Colonic mucosa (tissue), 4 donors: ENCODE measurements at regions not wholly inside any gene's neighbourhood (a gene's known extent, or its start where the extent isn't known, plus 50 kb on each side); places are given as distances from the start of the nearest gene placed in this dataset.

Source experiments
- DNase-seq: peaks from one replicate; pipeline ENCODE4 v3.0.0-alpha.2; 2020
- H3K27ac ChIP-seq: fragments of 200-600 bp; one replicate; pipeline ENCODE4 v1.8.0; 2021
- H3K27me3 ChIP-seq: fragments of 200-600 bp; one replicate; pipeline ENCODE4 v1.8.0; 2021
- H3K36me3 ChIP-seq: fragments of 200-600 bp; one replicate; pipeline ENCODE4 v1.8.0; 2021
- H3K4me1 ChIP-seq: fragments of 200-600 bp; one replicate; pipeline ENCODE4 v1.8.0; 2021; ENCODE audit warnings: mild to moderate bottlenecking
- H3K4me3 ChIP-seq: fragments of 200-600 bp; one replicate; pipeline ENCODE4 v1.8.0; 2021
- H3K9ac ChIP-seq, 2 donors: one replicate each; pipeline ENCODE4 v1.7.0; 2013; ENCODE audit warnings: control low read depth in 2 of 2, low read depth in 2 of 2, low read length in 2 of 2
- H3K9me3 ChIP-seq: fragments of 200-600 bp; one replicate; pipeline ENCODE4 v1.8.0; 2021
- CTCF ChIP-seq: fragments of 200-600 bp; IDR thresholded peaks from one replicate; pipeline ENCODE4 v1.8.0; 2022; ENCODE audit warnings: antibody characterized with exemption, mild to moderate bottlenecking
- intact Hi-C: fragments of 100-400 bp; cut with DNase I; formaldehyde crosslinking; loops from one replicate; pipeline ENCODE4 v1.14.1; 2022
- donor health status: healthy.
- donor health status: DM: no; HTN: no; CAD: no.
- donor health status: DM: no; HTN: no; CAD: no.

- TF ChIP-seq CTCF: no peak
- Histone ChIP-seq H3K27ac (no peak overlapping the region), H3K9ac (no peak overlapping the region), H3K36me3 (no peaks in the 10 kb centered on the region), H3K4me1 (no peaks in the 10 kb centered on the region), H3K27me3 (no peaks in the 10 kb centered on the region), H3K4me3 (no peak overlapping the region), H3K9me3 (no peaks in the 10 kb centered on the region)
- DNase-seq: no peak
- intact Hi-C loops: no loop called here
Measured at GRCh38 chr21:27639286-27639685, 672.4 kb upstream of the ADAMTS5 start.

GRCh38 chr21:27636656-27637055 lies 669.8 kb upstream of the ADAMTS5 start:
- no peak for TF ChIP-seq CTCF
- H3K4me3 ChIP-seq: no peak overlapping the region
- intact Hi-C loops: no loop called here
- no peak for DNase-seq
- H3K9me3 ChIP-seq: no peaks in the 10 kb centered on the region
- H3K9ac ChIP-seq: no peak overlapping the region
- H3K36me3 ChIP-seq: no peaks in the 10 kb centered on the region
- no peaks in the 10 kb centered on the region for H3K27me3 ChIP-seq
- H3K4me1 ChIP-seq: no peaks in the 10 kb centered on the region
- H3K27ac ChIP-seq: no peak overlapping the region

- H3K27ac ChIP-seq: no peak overlapping the region
- H3K9me3 ChIP-seq: no peaks in the 10 kb centered on the region
- no peak overlapping the region for H3K4me3 ChIP-seq
- H3K27me3 ChIP-seq: no peaks in the 10 kb centered on the region
- no peak for TF ChIP-seq CTCF
- intact Hi-C loops: no loop called here
- no peaks in the 10 kb centered on the region for H3K36me3 ChIP-seq
- no peaks in the 10 kb centered on the region for H3K4me1 ChIP-seq
- no peak overlapping the region for H3K9ac ChIP-seq
- DNase-seq: no peak
Measured at GRCh38 chr21:27633631-27634030, 666.7 kb upstream of the ADAMTS5 start.

GRCh38 chr21:27631471-27631870 lies 664.6 kb upstream of the ADAMTS5 start:
- no peak for DNase-seq
- Histone ChIP-seq H3K9ac (no peak overlapping the region), H3K4me3 (no peak overlapping the region), H3K27ac (no peak overlapping the region), H3K36me3 (no peaks in the 10 kb centered on the region), H3K9me3 (no peaks in the 10 kb centered on the region), H3K27me3 (no peaks in the 10 kb centered on the region), H3K4me1 (no peaks in the 10 kb centered on the region)
- TF ChIP-seq CTCF: no peak
- intact Hi-C loops: no loop called here

GRCh38 chr21:27622631-27623030 lies 655.7 kb upstream of the ADAMTS5 start:
- TF ChIP-seq CTCF: no peak
- Histone ChIP-seq H3K4me1 (no peaks in the 10 kb centered on the region), H3K4me3 (no peak overlapping the region), H3K27ac (no peak overlapping the region), H3K27me3 (no peaks in the 10 kb centered on the region), H3K9me3 (no peaks in the 10 kb centered on the region), H3K36me3 (no peaks in the 10 kb centered on the region), H3K9ac (no peak overlapping the region)
- intact Hi-C loops: no loop called here
- DNase-seq: no peak

- Histone ChIP-seq H3K9me3 (no peaks in the 10 kb centered on the region), H3K36me3 (no peaks in the 10 kb centered on the region), H3K9ac (no peak overlapping the region), H3K27me3 (no peaks in the 10 kb centered on the region), H3K27ac (no peak overlapping the region), H3K4me1 (no peaks in the 10 kb centered on the region), H3K4me3 (no peak overlapping the region)
- intact Hi-C loops: no loop called here
- no peak for TF ChIP-seq CTCF
- DNase-seq: no peak
Measured at GRCh38 chr21:27614231-27614630, 647.3 kb upstream of the ADAMTS5 start.
